ENCODE measurements at regions not wholly inside any gene's neighbourhood (a gene's known extent, or its start where the extent isn't known, plus 50 kb on each side); places are given as distances from the start of the nearest gene placed in this dataset.

DNA sequence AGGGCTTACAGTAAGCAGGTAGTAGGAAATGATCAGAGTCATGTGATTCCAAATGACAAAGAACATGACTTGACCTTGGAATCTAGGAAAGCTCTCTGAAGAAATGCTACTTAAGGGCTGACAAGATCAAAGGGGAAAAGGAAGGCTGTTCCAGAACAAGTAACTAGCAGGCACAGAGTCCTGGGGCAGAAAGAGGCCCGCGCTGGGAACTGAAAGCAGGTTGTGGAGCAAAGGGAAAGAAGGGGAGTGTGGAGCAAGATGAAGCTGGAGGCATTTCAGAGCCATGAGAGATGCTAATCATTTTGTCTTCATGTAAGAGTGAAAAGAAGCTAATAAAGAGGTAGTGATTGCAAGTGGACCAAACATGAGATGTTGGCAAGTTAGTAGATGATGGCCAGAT lies 397.5 kb downstream of the DTWD2 start:
- no peak for TF ChIP-seq JUN (IDR thresholded peaks at IDR 0.05; ENCODE audit: borderline replicate concordance, insufficient read depth, insufficient read length, low read depth)
- TF ChIP-seq, protein P1, sequence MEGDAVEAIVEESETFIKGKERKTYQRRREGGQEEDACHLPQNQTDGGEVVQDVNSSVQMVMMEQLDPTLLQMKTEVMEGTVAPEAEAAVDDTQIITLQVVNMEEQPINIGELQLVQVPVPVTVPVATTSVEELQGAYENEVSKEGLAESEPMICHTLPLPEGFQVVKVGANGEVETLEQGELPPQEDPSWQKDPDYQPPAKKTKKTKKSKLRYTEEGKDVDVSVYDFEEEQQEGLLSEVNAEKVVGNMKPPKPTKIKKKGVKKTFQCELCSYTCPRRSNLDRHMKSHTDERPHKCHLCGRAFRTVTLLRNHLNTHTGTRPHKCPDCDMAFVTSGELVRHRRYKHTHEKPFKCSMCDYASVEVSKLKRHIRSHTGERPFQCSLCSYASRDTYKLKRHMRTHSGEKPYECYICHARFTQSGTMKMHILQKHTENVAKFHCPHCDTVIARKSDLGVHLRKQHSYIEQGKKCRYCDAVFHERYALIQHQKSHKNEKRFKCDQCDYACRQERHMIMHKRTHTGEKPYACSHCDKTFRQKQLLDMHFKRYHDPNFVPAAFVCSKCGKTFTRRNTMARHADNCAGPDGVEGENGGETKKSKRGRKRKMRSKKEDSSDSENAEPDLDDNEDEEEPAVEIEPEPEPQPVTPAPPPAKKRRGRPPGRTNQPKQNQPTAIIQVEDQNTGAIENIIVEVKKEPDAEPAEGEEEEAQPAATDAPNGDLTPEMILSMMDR (IDR thresholded peaks at IDR 0.05; ENCODE audit: extremely low read depth in 1 of 2, insufficient read depth in 1 of 2, low read depth in 1 of 2, low read length in 2 of 2): no peak
